GM20431 (cell line): ENCODE measurements at regions not wholly inside any gene's neighbourhood (a gene's known extent, or its start where the extent isn't known, plus 50 kb on each side); places are given as distances from the start of the nearest gene placed in this dataset.
"Not testable (repeated sequence)": the region's sequence is repeated elsewhere in the genome, so short reads cannot be mapped to it uniquely, and the experiment has no call there.

Experiments used
- in situ Hi-C: fragments of 300-500 bp; cut with MseI, MboI; formaldehyde crosslinking; loops from one replicate; pipeline ENCODE4 v1.15.0; 2020; ENCODE audit warnings: low sequenced_read_pairs; ENCODE audit not compliant: unreplicated experiment

DNA sequence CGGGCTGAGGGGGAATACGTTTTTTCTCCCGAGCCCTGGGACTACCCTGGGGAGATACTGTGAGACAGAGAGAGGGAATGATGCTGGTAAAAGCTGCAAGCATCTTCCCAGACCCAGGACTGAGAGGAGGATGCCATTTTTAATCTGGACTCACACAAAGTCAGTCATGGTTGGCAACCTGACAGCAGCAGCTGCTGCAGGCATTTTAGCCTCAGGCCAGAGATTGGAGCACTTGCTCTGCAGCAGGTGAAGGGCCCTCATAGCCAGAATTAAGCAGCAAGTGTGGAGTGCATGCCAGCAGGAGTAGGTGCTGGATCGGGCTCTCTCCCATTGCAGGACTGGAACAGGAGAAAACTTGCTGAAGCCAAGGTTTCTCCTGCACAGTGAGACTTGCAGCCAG is 361.1 kb upstream of the CLEC14A start:
- in situ Hi-C loops: loop anchor here (25.0 kb wide), 1 partner anchor 630 kb away; no protein-coding TSS in a partner anchor

DNA sequence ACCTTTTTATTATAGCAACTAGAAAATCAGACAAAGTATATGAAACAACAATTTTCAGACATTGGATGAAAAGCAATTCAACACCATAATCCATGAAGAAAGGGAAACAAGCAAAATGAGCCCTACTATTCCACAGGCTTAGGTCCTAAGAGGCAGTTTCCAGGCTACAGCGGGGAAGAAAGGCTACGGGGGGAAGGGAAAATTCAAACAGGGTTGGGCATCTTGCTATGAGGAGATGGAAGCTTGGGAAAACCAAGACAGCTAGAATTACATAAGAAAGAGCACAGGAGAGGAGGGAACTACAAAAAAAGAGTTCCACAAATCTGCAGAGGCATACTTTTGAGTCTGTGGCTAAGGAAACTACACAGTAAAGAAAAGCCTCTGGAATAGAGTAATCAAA is 356.0 kb upstream of the CLEC14A start:
- in situ Hi-C loops: loop anchor here (25.0 kb wide), 1 partner anchor 625 kb away; no protein-coding TSS in a partner anchor

DNA sequence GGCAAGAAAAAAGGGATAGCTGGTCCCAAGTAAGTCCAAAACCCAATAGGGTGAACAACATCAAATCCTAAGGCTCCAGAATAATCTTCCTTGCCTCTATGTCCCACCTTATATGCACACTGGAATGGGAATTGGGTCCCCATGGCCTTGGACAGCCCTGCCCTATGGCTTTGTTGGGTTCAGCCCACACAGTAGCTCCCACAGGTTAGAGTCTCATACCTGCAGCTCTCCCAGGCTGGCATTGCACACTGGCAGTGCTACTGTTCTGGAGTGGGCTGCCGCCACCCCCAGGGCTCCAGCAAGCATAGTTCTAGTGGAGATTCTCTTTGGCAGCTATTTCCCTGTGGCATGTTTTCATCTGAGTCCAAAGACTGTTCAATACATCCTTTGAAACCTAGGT is 352.4 kb upstream of the CLEC14A start:
- in situ Hi-C loops: loop anchor here (25.0 kb wide), 1 partner anchor 621 kb away; no protein-coding TSS in a partner anchor

DNA sequence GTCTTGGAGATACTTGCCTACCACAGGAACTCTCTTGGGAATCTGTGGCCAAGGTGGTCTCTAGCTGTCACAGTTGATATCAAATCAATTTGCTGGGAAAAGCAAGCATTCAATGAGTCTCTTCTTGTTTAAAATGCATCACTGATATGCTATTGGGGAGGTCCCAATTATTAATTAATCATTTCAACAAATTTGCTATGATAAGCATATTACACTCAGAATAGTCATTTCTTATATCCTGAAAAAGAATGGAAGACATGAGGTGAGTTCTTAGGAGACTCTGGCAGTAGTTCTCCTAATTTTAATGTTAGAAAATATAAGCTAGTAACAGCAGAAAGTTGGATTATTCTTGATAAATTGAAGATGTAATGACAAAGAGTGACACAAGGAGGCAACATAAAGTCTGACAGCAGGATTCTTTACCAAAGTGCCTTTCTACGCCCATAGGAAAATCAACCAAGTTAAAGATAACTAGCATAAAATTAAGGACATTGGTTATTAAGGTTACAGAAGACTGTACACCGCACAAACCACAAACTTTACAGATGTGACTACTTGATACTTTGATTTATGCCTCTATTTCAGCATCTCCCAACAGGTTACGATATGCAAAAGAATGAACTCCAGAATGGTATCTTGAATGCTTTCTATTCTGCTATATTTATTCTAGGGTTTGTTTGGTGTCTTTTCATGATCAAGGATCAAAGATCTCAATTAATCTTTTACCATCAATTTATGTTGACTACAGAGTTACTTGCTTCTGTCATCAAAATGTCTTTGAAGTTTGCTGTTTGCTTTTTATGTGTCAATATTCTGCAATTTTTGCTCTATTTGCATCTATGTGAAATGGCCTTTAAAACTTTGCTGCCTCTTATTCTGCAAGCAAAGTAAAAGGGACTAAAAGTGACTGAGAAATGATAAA is 349.6 kb upstream of the CLEC14A start:
- in situ Hi-C loops: loop anchor here (25.0 kb wide), 1 partner anchor 618 kb away; no protein-coding TSS in a partner anchor

DNA sequence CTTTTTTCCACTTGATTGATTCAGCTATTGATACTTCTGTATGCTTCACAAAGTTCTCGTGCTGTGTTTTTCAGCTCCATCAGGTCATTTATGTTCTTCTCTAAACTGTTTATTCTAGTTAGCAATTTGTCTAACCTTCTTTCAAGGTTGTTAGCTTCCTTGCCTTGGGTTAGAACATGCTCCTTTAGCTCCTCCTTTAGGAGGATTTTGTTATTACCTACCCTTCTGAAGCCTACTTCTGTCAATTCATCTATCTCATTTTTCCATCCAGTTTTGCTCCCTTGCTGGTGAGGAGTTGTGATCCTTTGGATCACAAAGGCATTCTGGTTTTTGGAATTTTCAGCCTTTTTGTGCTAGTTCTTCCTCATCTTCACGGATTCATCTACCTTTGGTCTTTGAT is 344.7 kb upstream of the CLEC14A start:
- in situ Hi-C loops: loop anchor here (25.0 kb wide), 1 partner anchor 613 kb away; no protein-coding TSS in a partner anchor

DNA sequence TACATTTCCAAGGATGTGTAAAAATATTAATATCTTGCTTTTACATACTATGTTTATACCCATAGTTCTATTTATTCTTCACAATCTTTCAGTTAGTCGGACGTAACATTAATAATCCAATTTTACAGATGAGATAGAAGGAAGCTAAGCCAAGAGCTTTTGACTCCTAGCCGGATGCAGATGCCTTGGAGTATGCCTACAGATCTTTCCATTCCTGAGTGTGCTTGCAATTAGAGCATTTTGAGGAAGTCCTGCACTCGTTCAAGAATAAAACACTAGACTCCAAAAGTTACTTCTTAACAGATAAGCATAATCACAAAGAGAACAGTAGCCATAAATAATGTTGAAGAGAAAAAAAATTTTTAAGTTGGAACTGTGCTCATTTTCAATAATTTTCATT is 337.6 kb upstream of the CLEC14A start:
- in situ Hi-C loops: no loop called here

DNA sequence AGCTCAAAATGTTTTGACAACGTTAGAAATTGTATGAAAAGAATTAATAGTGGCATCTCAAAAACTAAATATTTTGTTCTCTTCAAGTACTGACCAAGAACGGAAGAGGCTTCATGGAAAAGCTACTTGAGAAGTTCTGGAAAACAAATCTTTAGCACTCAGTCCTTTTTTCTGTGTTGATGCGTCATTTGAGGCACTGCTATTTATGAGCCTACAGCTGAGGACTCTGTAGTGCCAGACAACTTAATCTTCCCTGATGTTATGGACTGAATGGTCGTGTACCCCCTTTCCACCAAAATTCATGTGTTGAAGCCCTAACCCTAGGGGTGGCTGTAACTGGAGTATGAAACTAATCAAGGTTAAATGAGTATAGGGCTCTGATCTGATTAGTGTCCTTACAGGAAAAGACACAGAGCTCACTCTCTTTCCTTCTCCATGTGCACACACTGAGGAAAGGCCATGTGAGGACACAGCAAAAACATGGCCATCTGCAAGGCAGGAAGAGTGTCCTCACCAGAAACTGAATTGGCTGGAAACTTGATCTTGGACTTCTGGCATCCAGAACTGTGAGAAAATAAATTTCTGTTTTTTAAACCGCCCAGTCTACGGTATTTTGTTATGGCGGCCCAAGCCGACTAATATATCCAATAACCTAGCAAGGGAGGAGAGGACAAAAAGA is 337.0 kb upstream of the CLEC14A start:
- in situ Hi-C loops: no loop called here

DNA sequence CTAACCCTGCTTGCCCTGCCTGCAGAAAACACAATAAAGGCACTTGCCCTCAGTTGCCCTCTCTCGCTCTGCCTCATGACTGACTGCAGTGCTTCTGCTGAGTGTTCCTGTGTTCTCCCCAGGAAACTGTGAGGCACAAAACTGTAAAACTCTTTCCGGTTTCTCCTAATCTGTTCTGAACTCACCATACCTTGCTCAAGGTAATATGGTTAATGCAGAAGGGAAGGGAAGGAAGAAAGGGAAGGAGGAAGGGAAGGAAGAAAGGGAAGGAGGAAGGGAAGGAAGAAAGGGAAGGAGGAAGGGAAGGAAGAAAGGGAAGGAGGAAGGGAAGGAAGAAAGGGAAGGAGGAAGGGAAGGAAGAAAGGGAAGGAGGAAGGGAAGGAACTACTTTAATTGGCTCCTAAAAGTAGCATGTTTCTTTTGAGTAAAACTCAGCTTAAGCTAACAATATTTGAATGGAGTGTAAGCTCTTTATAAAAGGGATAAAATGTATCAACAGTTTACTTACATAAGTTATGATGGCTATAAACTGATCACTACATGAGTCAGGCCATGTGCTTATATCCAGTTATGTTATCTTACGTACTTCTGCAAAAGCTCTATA is 334.0 kb upstream of the CLEC14A start:
- in situ Hi-C loops: no loop called here

DNA sequence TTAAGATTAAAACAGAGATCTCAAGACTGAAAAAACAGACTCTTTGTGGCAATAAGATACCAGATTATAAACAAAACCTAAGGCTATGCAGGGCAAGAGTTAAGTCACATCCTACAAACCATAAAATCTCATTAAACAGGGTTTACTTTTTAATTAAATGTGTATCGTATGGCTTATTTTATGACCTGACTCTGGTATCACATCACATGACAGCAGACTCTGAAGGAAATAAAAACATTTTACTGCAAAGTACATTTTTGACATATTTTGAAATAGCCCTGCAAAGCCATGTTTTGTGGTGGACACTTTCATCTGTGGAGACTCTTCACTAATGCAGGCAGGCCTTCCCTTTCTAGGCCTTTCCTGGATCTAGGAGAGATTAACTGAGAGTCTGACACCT is 327.6 kb upstream of the CLEC14A start:
- in situ Hi-C loops: no loop called here

DNA sequence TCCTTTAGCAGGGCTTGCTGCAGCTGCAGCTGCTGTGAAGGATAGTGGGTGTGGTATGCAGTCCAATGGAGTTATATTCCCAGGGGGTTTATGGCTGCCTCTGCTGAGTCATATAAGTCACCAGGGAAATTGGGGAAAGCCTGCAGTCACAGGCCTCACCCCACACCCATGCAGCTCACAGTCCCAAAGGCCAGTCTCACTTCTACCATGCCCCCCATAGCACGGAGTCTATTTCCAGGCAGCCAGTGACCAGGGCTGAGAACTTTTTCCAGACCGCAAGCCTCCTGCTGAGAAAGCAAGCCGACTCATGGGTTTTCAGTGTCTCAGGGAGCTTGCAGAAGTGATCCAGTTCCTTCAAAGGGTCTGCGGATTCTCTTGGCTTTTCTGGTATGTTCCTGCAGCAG is 322.4 kb upstream of the CLEC14A start:
- in situ Hi-C loops: no loop called here

DNA sequence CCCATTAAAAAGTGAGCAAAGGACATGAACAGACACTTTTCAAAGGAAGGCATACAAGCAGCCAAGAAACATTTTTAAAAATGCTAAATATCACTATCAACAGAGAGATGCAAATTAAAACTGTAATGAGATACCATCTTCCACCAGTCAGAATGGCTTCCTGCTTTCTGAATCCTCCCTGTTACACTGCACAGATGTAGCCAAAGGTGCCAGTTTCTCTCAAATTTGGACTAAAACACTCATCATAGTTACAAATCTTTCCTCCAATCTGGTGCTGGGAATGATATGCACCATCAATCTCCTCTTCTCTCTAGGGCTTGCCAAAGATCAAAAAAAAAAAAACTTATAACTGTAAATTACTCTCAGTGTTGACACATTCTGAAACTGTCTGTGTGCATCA is 311.8 kb upstream of the CLEC14A start:
- in situ Hi-C loops: no loop called here

DNA sequence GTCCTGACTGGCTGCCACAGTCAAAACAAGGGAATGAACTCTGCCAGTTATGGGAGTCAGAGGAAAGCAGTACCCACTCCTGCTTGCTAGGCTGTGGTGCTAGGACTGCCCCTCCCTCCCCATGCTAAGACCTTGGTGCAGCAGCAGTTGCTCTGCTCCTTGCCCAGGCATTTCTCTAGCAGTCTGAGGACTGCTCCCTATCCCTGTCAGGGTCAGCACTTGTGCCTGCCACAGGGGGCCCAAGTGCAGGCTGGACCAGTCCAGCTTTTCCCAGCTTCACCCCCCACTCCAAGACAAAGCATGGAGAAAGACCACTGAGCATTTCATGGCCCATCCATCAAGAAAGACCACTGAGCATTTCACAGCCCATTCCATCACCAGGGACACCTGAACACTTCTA is 305.8 kb upstream of the CLEC14A start:
- in situ Hi-C loops: no loop called here

DNA sequence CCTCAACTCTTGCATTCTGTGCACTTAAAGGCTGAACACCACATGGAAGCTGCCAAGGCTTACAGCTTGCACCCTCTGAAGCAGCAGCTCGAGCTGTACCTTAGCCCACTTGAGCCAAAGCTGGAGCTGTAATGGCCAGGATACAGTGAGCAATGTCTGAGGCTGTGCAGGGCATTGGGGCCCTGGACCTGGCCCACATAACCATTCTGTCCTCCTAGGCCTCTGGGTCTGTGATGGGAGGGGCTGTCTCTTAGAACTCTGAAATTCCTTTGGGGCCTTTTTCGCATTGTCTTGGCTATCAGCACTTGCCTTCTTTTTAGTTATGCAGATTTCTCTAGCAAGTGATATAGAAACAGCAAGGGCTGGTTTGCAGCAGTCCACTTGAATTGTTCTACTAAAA is 303.8 kb upstream of the CLEC14A start:
- in situ Hi-C loops: no loop called here

DNA sequence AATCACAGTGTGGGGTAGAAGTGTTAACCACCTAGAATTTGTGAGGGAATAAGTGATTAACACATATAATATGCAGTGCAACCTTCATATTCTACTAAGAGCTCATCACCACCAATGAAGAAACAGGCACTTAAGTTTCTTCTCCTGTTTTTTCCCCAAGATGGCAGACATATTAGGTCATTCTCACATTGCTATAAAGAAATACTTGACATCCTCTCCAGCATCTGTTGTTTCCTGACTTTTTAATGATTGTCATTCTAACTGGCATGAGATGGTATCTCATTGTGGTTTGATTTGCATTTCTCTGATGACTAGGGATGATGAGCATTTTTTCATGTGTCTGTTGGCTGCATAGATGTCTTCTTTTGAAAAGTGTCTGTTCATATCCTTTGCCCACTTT is 301.5 kb upstream of the CLEC14A start:
- in situ Hi-C loops: not testable (repeated sequence)

DNA sequence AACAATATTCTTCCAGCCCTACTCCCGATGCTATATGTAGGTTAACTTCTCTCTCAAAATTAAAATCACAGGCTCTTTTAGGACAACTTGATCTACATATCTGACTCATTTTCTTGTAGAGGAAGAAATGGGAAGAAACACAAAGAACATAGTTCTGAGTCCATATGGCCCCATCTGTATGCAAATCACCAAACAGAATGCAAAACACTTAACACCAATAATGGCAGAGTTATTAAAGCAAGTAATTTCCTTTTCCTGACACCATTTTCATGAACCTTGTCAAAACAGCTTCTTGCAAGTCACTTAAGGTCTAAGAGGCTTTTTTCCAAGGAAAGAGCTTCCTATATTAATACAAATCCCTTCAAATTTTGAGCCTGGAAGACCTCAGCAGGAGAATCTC is 300.4 kb upstream of the CLEC14A start:
- in situ Hi-C loops: no loop called here

DNA sequence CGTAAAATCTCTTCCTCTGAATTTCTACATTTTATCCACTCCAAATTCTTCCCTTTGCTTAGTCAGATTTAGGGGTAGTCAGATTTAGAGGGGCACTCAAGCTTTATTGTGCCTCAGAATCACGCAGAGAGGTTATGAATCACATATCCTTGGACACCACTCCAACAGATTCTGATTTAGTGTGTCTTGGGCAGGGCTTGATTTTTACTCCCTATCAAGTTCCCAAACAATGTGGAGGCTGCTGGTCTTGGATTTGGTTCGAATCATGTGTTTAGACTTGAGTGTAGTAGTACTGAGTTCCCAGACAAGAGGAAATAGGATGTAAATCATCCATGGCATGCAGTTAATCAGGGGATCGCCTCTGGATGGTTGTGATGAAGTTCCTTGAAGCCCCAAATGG is 298.1 kb upstream of the CLEC14A start:
- in situ Hi-C loops: no loop called here

DNA sequence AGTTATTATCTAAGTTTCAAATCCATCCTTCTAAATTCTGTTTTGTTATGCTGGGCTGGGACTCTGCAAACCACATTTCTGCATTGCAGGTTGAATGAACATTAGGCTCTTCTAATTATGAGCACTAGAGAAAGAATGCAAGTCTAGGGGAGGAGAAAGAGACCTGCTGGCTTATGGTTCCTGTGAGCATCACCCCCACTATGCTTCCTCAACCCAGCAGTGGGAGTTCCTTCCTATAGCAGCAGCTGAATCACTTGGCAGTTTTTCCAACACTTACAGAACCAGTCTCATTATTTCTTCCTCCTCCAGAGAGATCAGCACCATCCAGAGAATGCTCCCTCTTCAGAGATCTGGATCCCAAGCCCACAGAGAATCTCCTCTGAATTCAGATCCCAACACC is 297.7 kb upstream of the CLEC14A start:
- in situ Hi-C loops: no loop called here

DNA sequence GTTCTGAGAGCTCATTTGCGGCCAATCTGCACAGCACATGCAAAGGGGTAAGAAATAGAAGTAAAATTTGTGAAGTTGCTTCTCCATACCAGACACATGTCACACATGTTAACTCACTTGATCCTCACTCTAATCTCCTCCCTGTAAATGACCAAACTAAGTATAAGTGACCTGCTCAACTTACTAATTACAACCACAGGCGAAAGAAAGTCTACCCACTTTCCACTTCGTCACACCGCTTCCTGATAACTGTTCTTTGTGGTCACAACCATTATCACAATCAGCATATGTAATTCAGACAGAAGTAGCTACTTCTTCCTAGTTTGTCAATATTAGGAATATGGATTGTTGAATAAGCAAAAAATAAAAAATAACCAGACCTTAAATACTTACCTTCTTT is 293.7 kb upstream of the CLEC14A start:
- in situ Hi-C loops: no loop called here

DNA sequence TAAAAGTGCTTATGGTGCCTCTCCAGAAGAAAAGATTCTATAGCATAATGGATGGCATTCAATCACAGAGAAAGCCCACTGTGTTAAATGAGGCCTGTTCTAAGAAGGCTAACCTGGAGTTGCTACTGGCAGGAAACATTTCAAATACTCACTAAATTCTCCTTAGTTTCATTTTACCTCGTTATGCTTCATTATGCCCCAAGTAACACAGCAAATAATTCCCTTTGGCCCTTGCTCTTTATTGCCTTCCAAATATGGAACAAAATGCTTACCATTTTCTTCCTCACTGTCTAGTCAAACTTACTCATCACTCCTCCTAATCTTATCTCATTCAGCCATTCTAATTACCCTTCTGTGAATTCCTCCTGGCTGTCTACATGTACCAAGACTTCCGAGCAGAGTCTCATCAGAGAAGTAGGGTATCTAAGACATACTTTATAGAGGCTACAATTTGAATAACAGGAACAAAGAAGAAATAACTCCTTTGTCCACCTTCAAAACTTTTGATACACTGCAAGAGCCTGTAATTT is 292.1 kb upstream of the CLEC14A start:
- in situ Hi-C loops: no loop called here

DNA sequence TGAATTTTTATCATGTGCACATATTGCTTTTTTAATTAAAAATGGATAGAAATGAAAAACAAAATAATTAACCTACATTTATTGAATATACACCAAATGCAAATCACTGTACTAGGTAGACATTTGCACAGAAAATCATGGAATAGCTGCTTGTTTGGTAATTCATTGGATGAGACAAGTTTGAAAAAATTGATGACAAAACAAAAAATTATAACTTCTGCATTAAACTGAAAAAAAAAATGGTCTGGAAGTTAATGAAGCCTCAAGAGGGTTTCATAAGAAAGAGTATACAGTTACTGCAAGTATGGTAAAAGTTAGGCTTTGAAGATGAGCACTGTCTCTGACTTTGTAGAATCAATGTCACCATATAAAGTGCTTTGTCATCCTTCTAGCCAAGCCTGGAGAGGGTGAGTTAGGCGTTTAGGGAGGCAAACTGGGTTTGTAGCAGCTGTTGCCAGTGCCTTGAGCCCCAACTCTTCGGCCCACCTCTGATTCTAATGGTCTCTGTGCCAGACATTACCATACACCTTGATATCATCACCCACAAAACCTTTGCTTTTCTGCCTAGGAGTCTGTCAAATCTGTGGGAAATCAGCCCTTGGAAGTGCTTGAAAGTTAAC is 291.1 kb upstream of the CLEC14A start:
- in situ Hi-C loops: no loop called here
